ENCODE measurements at regions not wholly inside any gene's neighbourhood (a gene's known extent, or its start where the extent isn't known, plus 50 kb on each side); places are given as distances from the start of the nearest gene placed in this dataset.

- no peak for DNase-seq
Observed at GRCh38 chr9:28779243-28779642, 1206.0 kb upstream of the C9orf72 start.

- DNase-seq, result no peak
Observed at GRCh38 chr9:28781481-28781880, 1208.2 kb upstream of the C9orf72 start.

- DNase-seq, result no peak
Observed at GRCh38 chr9:28782630-28783029, 1209.3 kb upstream of the C9orf72 start.

GRCh38 chr9:28792716-28793115, 1219.4 kb upstream of the C9orf72 start:
- no peak for DNase-seq

GRCh38 chr9:28799876-28800275, 1226.6 kb upstream of the C9orf72 start:
- DNase-seq, result no peak

GRCh38 chr9:28801144-28801799, 1228.0 kb upstream of the C9orf72 start:
- DNase-seq, result no peak

DNA sequence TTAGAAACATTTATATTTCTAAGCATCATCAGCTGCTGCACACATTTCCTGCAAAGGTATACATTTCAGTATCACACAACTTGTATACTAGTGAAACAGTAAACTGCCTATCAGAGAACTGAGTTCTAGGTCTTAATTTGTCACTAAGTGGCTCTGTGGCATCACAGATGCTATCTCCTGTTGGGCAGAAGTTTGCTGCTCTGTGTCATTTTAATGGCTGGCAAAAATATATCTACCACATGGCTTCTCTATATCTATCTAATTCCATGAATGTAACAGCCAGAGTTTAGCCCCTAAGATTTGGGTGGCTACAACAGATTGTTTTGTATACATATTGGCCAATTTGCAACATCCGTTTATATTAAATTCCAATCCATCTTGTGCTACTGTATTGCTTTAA, 1231.9 kb upstream of the C9orf72 start:
- no peak for DNase-seq

DNA sequence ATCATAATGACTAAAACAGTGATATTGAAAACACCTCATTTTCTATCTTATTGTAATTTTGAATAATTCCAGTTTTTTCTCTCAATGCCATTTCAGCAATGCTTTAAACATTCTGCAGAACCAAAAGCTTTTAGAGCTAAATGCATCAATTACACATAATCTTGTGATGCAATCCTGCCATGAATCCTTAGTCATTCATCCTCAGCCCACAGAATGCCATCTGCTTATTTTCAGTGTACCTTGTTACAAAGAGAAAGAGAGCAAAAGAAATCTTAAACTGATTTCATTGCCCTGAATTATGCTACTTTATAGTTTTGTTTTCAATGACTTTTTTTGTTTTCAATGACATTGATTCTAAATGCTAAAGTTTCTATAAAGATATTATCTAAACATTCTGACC, 1234.8 kb upstream of the C9orf72 start:
- no peak for DNase-seq

GRCh38 chr9:28810388-28811075, 1237.3 kb upstream of the C9orf72 start:
- DNase-seq, result no peak

DNA sequence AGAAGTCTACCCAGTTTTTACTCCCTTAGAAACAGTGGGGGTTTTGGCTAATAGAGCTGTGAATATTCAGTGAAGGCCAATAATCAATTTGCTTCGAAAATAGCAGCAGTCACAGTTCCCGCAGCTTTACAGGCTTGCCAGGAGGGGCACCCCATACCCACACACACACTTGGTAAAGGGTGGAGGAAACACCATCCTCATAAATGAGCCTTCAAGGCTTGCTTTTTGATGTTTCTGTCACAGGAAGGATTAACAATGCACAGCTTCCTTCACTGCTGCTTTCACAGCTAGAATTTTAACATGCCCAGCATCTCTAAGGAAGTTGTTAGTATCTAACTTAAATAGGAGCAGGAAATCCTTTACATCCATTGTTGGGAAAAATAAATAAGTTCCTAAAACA, 1247.5 kb upstream of the C9orf72 start:
- no peak for DNase-seq

DNA sequence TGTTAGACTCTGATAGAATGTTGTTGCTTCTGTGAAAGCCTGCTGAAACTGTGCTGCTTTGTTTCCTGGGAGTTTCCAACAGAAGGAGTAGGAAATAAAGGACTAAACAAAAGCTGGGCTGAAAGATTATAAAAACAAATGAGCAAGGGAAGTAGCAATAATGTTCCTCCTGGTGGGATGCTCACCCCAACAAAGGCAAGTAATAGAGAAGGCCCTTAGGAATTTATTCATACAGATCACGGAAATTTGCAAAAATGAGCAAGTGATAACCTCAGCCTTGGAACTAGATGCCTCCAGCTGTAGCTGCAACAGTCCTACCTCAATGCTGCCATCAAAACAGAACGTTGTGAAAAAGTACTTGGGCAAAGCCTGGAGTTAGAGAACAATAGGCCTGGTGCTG, 1248.0 kb upstream of the C9orf72 start:
- no peak for DNase-seq

DNA sequence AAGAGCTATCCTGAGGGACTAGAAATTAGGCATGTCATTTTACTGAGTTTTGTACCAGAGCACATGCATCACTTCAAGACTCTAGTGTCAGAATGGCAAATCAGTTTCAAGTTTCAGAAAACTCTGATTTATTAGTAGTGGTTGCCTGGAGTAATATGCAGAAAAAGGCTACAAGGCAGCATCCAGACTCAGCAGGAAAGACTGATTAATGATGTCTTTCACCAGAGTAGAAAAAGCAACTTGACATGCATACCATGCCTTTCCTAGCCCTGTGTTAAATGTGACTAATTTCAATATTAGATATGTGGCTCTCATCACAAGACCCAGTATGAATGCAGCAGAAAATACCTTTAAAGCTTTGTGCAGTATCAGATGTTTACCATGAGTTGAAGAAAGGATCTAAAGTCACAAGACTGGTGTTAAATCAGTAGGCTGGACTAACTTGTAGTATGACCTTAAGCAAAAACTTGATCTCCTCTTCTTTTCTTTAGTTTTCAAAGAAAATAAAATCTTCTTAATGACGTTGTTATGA, 1251.2 kb upstream of the C9orf72 start:
- no peak for DNase-seq

DNA sequence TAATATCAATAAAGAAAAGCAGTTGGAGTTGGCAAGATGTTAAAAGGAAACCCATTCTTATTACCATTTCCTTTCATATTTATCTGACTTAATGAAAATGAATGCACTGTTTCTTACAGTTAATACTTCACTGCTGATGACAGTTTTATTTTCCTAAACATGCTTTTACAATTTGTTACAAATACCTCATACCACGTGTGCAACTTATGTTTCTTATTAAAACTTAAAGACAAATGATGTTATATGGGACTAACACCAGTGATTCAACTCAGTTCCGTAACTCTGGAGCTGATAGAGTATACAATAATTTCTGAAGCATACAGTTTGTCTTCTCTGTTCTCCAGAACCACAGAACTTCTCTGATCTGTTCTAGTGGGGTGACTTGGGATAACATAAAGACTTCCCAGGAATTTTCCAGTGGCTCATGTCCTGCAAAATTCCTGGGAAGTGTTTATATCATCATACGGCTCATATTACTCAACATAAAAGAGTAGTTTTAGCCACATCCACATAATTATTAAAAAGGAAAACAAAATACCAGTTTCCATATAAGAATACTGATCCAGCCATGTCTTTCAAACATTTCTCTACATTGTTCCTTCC, 1259.0 kb upstream of the C9orf72 start:
- DNase-seq, result no peak

DNA sequence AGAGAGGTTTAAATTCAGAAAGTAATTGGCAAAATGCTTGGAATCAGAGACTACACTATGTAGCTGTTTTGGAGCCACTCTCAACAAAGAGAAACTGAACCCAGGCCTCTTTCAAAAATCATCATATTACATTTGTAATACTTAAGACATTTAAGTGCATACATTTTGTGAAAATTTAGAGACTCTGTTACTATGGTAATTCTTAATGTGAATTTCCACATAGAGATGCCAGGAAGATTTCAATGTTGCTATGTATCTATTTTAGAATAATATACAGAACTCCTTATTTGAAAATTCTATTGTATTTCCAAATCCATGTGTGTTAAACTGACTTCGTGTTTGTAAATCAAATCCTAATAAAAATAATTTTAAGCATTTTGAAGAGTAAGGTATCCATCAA, 1260.9 kb upstream of the C9orf72 start:
- no peak for DNase-seq

DNA sequence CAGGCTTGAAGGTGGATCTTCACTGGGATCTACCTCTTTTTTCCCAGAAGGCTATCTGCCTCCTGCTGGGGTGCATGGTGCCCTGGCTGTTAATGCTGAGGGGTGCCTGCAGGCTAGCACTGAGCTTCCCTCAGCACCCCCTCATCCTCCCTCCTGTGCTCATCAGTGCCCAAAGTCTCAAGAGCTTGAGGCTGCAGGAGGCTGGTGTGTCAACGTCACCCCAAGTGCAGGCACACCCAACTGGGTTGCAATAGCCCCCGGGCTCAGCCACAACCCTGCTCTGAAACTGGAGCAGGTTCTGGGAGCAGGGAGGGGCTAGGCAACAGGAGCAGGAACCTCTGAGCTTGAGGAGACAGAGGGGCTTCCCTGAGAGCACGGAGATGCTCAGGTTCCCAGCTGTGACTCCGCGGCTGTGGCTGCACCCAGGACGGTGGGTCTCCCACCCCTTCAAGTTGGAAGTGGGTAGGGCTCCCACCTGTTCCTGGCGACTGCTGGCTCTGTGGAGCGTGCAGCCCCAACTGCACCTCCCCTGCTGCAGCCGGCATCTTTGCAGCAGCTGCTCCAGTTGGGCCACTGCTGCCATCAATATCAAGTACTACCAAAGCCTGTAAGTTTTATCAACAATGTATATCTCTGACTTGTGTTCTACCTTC, 1266.6 kb upstream of the C9orf72 start:
- DNase-seq, result no peak

- DNase-seq, result no peak
Observed at GRCh38 chr9:28841775-28842174, 1268.5 kb upstream of the C9orf72 start.

DNA sequence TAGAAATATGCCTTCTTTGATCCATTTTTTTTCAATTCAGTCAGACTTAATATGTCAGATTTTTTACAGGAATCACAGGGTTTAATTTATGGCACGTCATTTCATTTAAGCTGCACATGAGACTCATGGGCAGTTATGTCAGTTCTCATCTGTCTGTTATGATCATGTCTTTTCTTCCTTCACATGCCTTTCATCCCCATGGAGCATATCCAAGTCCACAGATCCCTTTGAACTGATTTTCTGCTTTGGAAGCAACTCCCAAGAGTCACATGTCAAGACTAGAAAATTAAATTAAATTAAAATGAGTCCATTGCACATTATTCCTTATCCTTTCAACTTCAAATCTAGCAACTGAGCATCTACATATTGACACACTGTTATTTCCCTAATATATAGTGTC, 1274.0 kb upstream of the C9orf72 start:
- DNase-seq, result no peak

GRCh38 chr9:28848671-28849070, 1275.4 kb upstream of the C9orf72 start:
- no peak for DNase-seq

- no peak for DNase-seq
Observed at GRCh38 chr9:28853477-28853876, 1280.2 kb upstream of the C9orf72 start.

DNA sequence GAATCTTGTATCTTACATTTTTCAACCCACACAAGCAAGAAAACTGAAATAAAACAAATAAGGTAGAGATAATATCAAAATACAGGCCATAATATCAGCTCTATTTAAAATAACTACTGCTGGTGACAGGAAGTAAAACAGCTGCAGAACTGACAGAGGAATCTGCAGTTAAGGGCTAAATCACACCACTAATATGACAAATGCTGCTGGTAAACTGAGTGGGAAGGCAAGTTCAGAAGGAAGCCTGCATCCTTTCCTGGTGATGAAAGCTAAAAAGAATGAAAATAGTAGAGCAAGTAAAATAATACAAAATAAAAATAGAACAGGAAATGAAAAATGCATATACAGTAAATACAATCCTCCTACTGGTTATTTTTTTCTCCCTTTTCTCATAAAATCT, 1293.7 kb upstream of the C9orf72 start:
- DNase-seq, result no peak

DNA sequence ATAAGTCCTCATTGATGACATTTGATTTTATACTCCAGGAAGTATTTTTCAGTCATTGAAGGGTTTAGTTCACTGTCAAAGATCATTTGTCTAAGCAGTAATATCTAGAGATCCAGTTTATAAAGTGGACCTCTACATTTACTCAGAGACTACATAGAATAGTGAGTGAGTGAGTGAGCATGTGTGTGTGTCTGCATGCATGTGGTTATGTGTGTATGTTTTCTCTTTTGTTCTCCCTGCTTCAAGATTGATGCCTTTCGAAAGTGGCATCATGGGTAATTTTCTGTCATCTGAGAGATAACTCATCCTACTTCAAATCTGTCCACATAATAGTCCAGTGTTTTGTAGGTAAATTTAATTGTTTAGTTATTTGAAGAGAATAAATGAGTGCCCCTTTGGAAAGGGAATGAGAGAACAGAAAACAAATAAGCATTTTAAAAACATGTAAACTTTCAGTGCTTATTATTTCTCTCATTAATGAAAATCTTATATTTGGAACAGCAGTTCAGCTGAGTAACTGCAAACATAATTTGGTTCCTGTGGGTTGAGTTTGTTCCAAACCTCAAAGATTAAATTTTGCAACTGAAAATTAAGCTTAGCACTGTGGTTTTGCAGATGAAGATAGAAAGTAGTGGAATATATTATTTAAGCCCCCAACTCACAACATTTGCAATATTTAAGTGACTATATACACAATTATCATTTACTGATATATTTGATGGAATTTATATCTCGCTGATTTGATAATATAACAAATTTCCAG, 1295.1 kb upstream of the C9orf72 start:
- no peak for DNase-seq

DNA sequence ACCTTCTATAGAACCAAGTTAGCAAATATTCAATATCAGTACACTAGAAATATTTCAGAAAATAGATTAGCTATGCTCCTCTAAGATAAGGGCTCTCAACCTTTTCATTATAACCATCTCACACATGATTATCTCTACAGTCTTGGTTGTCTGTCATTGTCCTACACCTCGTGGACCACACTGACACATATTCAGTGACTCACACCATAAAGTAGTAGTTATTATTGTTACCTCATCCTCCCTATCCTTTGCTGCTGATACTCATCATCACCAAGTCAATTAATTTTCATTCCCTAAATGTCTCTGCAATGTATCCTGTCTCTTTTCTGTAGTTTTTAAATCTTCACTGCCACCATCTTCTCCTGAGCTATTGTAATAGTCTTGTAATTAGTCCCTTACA, 1309.2 kb upstream of the C9orf72 start:
- DNase-seq, result no peak

DNA sequence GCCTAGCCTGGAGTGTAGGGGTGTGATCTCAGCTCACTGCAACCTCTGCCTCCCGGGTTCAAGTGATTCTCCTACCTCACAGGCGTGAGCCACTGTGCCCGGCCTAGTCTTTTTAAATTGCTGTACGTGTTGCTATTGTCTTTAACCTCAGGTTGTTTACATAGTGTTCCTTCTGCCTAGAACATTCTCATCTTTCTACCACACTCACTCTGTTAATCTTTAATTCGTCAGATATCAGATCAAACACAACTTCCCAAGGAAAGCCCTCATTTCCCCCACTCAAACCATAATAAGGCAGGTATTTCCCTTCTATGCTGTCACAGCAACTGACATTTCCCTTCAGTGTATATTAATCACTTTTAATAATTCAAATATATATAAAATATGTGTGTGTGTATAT, 1310.0 kb upstream of the C9orf72 start:
- no peak for DNase-seq

All from NCI-H774 (cell line).